GM19023 (cell line): ENCODE measurements at regions not wholly inside any gene's neighbourhood (a gene's known extent, or its start where the extent isn't known, plus 50 kb on each side); places are given as distances from the start of the nearest gene placed in this dataset.
"Not testable (repeated sequence)": the region's sequence is repeated elsewhere in the genome, so short reads cannot be mapped to it uniquely, and the experiment has no call there.

Experiments
- ATAC-seq: cut with Tn5 transposase; IDR thresholded peaks from one replicate; pipeline ENCODE4 v1.9.1; 2021; ENCODE audit warnings: mild to moderate bottlenecking, moderate library complexity; ENCODE audit not compliant: unreplicated experiment

- ATAC-seq = no peak
These were observed 269.0 kb downstream of the GOLGA6L6 start for GRCh38 chr15:20272422-20273184.

GRCh38 chr15:20271647-20272046, 270.0 kb downstream of the GOLGA6L6 start:
- no peak for ATAC-seq

GRCh38 chr15:20269956-20270355, 271.6 kb downstream of the GOLGA6L6 start:
- ATAC-seq = not testable (repeated sequence)

GRCh38 chr15:20267996-20268395, 273.6 kb downstream of the GOLGA6L6 start:
- not testable (repeated sequence) for ATAC-seq

GRCh38 chr15:20267051-20267730, 274.4 kb downstream of the GOLGA6L6 start:
- not testable (repeated sequence) for ATAC-seq

- not testable (repeated sequence) for ATAC-seq
These were observed 275.9 kb downstream of the GOLGA6L6 start for GRCh38 chr15:20265710-20266109.

GRCh38 chr15:20261321-20262280, 280.0 kb downstream of the GOLGA6L6 start:
- not testable (repeated sequence) for ATAC-seq

- not testable (repeated sequence) for ATAC-seq
These were observed 280.9 kb downstream of the GOLGA6L6 start for GRCh38 chr15:20260650-20261049.

- ATAC-seq = not testable (repeated sequence)
These were observed 281.9 kb downstream of the GOLGA6L6 start for GRCh38 chr15:20259559-20260190.

- not testable (repeated sequence) for ATAC-seq
These were observed 285.2 kb downstream of the GOLGA6L6 start for GRCh38 chr15:20256394-20256793.

GRCh38 chr15:20255641-20256040, 286.0 kb downstream of the GOLGA6L6 start:
- ATAC-seq = not testable (repeated sequence)

- not testable (repeated sequence) for ATAC-seq
These were observed 288.5 kb downstream of the GOLGA6L6 start for GRCh38 chr15:20253047-20253615.

GRCh38 chr15:20252040-20252439, 289.6 kb downstream of the GOLGA6L6 start:
- not testable (repeated sequence) for ATAC-seq

GRCh38 chr15:20251214-20252005, 290.2 kb downstream of the GOLGA6L6 start:
- not testable (repeated sequence) for ATAC-seq

- ATAC-seq = not testable (repeated sequence)
These were observed 291.4 kb downstream of the GOLGA6L6 start for GRCh38 chr15:20250206-20250605.

- ATAC-seq = not testable (repeated sequence)
These were observed 292.0 kb downstream of the GOLGA6L6 start for GRCh38 chr15:20249677-20249970.

GRCh38 chr15:20248434-20248833, 293.2 kb downstream of the GOLGA6L6 start:
- ATAC-seq = not testable (repeated sequence)

- not testable (repeated sequence) for ATAC-seq
These were observed 294.5 kb downstream of the GOLGA6L6 start for GRCh38 chr15:20247137-20247536.

- not testable (repeated sequence) for ATAC-seq
These were observed 295.0 kb downstream of the GOLGA6L6 start for GRCh38 chr15:20246624-20247023.
